Activated naive CD8-positive, alpha-beta T cell treated with anti-CD3 and anti-CD28 coated beads for 36 hours (primary cell): ENCODE measurements at regions not wholly inside any gene's neighbourhood (a gene's known extent, or its start where the extent isn't known, plus 50 kb on each side); places are given as distances from the start of the nearest gene placed in this dataset.
"Not testable (repeated sequence)": the region's sequence is repeated elsewhere in the genome, so short reads cannot be mapped to it uniquely, and the experiment has no call there.

Experiments
- DNase-seq: peaks from one replicate; pipeline ENCODE4 v3.0.0; 2021
- H3K27ac Mint-ChIP-seq: one replicate; pipeline ENCODE4 v1.8.0; 2022; ENCODE audit warnings: mild to moderate bottlenecking, moderate library complexity, mixed read lengths
- H3K27me3 Mint-ChIP-seq: one replicate; pipeline ENCODE4 v1.8.0; 2022; ENCODE audit warnings: mild to moderate bottlenecking, mixed read lengths
- H3K36me3 Mint-ChIP-seq: one replicate; pipeline ENCODE4 v1.8.0; 2021; ENCODE audit warnings: mild to moderate bottlenecking, mixed read lengths
- H3K4me1 Mint-ChIP-seq: one replicate; pipeline ENCODE4 v1.8.0; 2021; ENCODE audit warnings: mixed read lengths
- H3K4me3 Mint-ChIP-seq: one replicate; pipeline ENCODE4 v1.8.0; 2022; ENCODE audit warnings: mild to moderate bottlenecking, moderate library complexity, mixed read lengths
- H3K9me3 Mint-ChIP-seq: one replicate; pipeline ENCODE4 v1.8.0; 2022; ENCODE audit warnings: mixed read lengths

DNA sequence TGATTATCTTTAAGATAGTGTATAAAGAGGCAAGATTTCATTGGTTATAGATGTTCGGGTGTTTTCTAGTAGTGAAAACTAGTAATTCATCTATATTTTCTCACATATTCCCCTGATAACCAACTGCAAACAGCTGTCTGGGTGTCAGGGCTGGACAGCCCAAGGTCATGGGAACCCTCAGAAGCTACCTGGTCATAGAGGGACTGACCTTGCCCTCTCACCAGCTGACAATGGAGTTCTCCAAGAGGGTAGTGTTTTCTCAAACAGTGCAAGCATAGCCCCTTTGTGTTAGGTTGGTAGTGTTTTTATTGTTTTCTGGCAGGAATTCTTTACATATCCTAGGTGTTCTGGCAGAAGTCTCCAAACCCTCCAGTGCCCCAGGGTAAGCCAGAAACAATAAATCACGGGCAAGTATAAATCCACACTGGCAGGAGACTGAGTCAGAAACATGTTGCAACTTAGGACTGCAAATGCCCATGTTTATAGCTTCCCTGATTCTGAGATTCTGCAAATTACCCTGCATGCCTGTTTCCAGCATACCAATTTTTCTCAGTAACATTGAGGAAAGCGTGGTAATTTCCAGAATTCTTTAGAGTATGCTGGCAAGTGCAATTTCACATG, 82.8 kb upstream of the ATP1A1 start:
- Mint-ChIP-seq H3K9me3 (no peaks in the 10 kb centered on the region), H3K27me3 (no peaks in the 10 kb centered on the region), H3K36me3 (no peaks in the 10 kb centered on the region)

DNA sequence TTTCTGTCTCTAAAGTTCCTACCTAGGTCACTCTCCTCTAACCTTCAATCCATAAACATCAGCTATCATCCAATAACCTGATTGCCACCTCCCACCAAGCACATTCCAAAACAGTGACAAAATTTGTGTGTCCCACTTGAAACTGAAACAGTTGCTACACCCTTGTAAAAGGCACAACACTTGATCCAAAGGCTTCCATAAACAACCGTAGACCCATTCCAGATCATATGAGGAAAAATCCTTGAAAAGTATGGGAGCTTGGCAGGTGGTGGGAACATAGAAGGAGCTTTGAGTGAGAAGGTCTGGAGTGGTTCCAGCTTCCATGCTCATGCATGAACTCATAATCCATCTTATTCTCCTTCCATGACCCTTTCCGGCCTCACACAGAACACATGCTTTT, 82.0 kb upstream of the ATP1A1 start:
- Mint-ChIP-seq H3K4me1 (no peaks in the 10 kb centered on the region), H3K36me3 (no peaks in the 10 kb centered on the region), H3K4me3 (no peak overlapping the region), H3K27me3 (no peaks in the 10 kb centered on the region), H3K9me3 (no peaks in the 10 kb centered on the region), H3K27ac (no peak overlapping the region)
- DNase-seq = no peak

More for the DNA sequence above, 82.8 kb upstream of the ATP1A1 start:
- no peak for DNase-seq
- no peak overlapping the region for H3K27ac Mint-ChIP-seq
- H3K4me3 Mint-ChIP-seq = no peak overlapping the region
- H3K4me1 Mint-ChIP-seq = no peaks in the 10 kb centered on the region

DNA sequence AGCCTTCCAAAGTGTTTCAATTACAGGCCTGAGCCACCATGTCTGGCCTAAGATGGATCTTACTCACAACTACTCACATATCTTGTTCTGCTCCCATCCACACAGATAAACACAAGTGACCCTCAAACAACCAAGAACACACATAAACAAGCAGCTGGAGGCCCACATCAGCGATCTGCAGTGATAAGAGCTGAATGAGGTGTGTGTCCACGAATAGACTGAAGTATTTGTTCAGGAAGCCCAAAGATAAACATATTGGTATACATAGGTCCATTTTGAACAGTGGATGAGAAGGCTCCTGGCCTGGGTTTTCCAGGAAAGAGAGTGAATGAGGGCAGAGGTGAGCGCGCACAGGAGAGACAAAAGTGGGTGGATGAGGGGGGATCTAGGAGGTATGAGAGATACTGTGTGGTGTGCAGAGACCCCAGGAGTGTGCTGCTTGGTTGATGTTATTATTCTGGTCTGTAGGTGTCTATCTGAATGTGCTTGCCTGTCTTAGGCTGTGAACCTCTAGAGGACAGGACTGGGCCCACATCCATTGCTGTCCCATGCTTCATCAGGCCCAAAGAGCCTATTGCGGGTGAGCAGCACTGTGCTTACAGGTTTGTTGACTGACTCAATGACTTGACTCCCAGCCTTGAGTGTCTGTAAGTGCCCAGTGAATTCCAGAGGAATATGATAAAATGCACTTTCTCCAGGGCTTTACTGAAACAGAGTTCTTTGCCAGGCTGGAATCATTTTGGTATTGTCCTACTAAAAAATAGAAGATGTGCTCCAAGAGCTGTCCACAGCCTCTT, 79.9 kb upstream of the ATP1A1 start:
- H3K9me3 Mint-ChIP-seq = no peaks in the 10 kb centered on the region
- H3K36me3 Mint-ChIP-seq = no peaks in the 10 kb centered on the region
- no peak for DNase-seq
- no peaks in the 10 kb centered on the region for H3K27me3 Mint-ChIP-seq
- H3K4me1 Mint-ChIP-seq = no peaks in the 10 kb centered on the region
- H3K4me3 Mint-ChIP-seq = no peak overlapping the region
- no peak overlapping the region for H3K27ac Mint-ChIP-seq

DNA sequence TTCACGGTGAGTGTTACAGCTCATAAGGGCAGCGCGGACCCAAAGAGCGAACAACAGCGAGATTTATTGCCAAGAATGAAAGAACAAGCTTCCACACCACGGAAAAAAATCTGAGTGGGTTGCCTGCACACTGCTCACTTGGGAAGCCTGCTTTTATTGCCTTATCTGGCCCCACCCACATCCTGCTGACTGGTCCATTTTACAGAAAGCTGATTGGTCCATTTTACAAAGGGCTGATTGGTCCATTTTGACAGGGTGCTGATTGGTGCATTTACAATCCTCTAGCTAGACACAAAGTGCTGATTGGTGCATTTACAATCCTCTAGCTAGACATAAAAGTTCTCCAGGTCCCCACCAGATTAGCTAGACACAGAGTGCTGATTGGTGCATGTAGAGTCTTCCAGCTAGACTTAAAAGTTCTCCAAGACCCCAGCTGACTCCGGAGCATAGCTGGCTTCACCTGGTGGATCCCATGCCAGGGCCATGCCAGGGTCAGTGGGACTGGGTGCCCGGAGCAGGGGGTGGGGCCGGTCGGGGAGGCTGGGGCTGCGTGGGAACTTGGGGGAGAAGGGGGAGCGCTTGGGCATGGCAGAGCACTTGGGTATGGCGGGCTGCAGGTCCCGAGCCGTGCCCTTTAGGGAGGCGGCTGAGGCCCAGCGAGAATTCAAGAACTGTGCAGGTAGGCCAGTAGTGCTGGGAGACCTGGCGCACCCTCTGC, 75.4 kb upstream of the ATP1A1 start:
- no peak overlapping the region for H3K4me3 Mint-ChIP-seq
- no peaks in the 10 kb centered on the region for H3K9me3 Mint-ChIP-seq
- no peaks in the 10 kb centered on the region for H3K27me3 Mint-ChIP-seq
- no peak for DNase-seq
- peaks cover 3% of the 10 kb centered on the region for H3K4me1 Mint-ChIP-seq
- no peak overlapping the region for H3K27ac Mint-ChIP-seq
- no peaks in the 10 kb centered on the region for H3K36me3 Mint-ChIP-seq

DNA sequence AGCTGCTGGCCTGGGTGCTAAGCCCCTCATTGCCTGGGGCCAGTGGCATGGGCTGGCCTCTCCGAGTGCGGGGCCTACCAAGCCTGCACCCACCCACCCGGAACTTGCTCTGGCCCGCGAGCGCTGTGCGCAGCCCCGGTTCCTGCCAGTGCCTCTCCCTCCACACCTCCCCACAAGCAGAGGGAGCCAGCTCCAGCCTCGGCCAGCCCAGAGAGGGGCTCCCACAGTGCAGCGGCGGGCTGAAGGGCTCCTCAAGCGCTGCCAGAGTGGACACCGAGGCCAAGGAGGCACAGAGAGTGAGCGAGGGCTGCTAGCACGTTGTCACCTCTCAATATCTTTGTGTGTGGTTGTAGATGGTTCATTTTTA, 74.8 kb upstream of the ATP1A1 start:
- H3K36me3 Mint-ChIP-seq, H3K4me3 Mint-ChIP-seq, H3K27ac Mint-ChIP-seq, H3K9me3 Mint-ChIP-seq, H3K4me1 Mint-ChIP-seq, DNase-seq, H3K27me3 Mint-ChIP-seq: not testable (repeated sequence)

DNA sequence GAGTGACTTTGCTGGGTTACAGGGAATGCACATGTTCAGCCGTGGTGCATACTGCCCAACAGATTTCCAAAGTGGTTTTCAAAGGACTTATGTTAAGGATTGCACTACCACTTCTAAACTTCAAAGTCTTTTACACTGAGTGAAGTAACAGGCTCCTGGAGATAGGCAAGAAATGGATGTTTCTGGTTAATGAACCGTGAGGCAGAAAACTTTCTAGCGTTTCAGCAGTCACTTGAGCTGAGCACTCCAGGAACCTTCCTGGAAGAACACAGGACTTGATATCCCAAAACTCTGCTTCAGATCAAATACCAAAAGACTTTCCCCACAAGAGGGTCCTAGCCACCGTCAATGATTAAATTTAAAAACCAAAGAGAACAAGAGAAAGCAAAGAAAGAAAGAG, 74.3 kb upstream of the ATP1A1 start:
- peaks cover 3% of the 10 kb centered on the region for H3K4me1 Mint-ChIP-seq
- H3K9me3 Mint-ChIP-seq = no peaks in the 10 kb centered on the region
- no peaks in the 10 kb centered on the region for H3K27me3 Mint-ChIP-seq
- no peak for DNase-seq
- H3K36me3 Mint-ChIP-seq = no peaks in the 10 kb centered on the region
- H3K27ac Mint-ChIP-seq = no peak overlapping the region
- H3K4me3 Mint-ChIP-seq = no peak overlapping the region

DNA sequence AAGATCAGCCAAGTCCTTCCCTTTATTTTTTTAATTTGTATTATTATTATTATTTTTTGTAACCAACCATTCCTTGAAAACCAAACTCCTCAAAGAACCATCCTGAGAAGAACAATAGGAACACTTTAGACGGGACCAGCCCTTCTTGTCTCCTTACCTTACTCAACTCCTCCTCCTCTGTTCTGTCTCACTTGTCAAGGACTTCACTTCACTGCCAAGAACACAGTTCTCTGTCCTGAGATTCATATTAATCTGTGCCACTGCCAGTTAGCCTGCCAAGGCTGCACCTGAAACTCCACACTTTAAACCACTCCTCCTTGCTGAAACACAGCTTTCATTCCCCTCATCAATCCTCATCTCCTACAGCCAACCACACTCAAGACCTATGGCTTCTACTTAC, 73.8 kb upstream of the ATP1A1 start:
- Mint-ChIP-seq H3K4me1 (peaks cover 3% of the 10 kb centered on the region), H3K36me3 (no peaks in the 10 kb centered on the region), H3K27me3 (no peaks in the 10 kb centered on the region), H3K9me3 (no peaks in the 10 kb centered on the region), H3K27ac (no peak overlapping the region), H3K4me3 (no peak overlapping the region)
- no peak for DNase-seq

DNA sequence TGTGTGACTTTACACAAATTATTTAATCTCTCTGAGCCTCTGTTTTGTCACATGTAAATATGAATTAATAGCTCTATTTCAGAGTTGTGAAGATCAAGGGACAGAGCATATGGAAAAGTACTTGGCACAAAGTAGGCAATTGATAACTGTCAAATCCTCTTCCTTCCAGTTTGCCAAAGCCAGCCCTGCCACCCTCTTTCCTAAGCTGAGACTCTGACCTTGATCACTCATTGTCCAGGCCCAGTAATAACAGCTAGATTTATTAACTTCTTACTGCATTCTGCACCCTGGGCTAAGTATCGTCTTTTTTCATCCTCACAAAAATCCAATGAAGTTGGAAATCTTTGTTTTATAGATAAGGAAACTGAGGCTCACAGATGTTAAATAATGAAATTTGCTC, 70.8 kb upstream of the ATP1A1 start:
- H3K4me3 Mint-ChIP-seq = no peak overlapping the region
- H3K27me3 Mint-ChIP-seq = no peaks in the 10 kb centered on the region
- peaks cover 3% of the 10 kb centered on the region for H3K4me1 Mint-ChIP-seq
- no peak overlapping the region for H3K27ac Mint-ChIP-seq
- DNase-seq = no peak
- H3K36me3 Mint-ChIP-seq = peaks cover 2% of the 10 kb centered on the region
- peaks cover 2% of the 10 kb centered on the region for H3K9me3 Mint-ChIP-seq

DNA sequence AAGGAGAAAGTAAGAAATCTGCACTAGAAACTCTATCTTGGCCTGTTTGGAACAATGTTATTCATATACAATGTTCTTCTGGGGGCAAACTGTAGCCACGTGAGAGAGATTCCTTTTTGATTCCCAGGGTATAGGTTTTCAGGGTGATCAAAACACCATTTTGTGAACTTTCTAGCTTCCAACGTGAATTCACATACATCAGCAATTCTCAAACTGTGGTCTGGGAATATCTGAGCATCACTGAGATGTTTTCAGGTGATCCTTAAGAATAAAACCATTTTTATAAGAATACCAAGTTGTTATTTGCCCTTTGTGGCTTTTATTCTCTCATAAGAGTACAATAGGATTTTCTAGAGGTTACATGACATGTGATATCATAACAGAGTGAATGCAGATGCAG, 66.9 kb upstream of the ATP1A1 start:
- no peak for DNase-seq
- Mint-ChIP-seq H3K4me1 (peaks cover 8% of the 10 kb centered on the region), H3K27ac (no peak overlapping the region), H3K4me3 (no peak overlapping the region), H3K36me3 (peaks cover 2% of the 10 kb centered on the region), H3K27me3 (no peaks in the 10 kb centered on the region), H3K9me3 (peaks cover 2% of the 10 kb centered on the region)

DNA sequence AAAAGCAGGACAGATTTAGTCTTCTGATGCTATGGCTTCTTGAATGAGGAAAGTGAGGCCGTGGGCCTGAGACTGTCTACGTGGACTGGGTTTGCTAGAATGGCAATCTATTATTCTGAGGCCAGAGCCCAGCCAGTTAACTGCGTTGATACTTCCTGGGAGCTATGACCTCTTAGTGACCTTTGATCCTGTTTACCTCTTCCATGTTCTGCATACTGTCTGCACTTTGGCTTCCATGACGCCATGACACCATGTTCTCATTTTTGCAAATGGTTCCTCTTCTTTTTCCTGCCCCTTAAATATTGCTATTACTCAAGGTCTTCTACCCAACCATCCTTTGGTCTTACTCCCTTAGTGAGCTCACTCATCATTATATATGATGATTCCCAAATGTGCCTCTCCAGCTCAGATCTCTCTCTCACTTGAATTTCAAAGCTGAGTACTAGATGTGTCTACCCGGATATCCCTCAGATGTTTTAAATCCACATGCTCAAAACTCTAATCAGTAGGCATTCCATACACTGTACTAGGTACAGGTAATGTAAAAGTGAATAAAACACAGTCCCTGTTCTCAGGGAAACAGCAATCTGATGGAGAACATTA, 66.1 kb upstream of the ATP1A1 start:
- peaks cover 8% of the 10 kb centered on the region for H3K4me1 Mint-ChIP-seq

DNA sequence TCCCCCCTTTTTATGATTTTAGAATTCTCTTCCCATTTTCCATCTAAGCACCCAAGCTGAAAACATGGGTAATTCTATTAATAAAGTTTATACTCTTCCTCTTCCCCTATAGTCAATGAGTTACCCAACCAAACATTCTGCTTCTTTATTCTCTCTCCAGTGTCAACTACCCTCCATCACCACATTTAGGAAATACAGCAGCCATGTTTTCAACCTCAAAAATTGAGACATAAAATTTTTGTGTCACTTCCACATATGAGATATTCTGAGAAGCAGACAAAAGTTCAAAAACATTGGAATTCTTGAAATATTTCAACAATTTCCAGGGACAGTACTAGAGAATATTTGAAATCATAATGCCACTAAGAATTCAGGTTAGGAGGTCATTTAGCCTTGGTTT, 64.8 kb upstream of the ATP1A1 start:
- Mint-ChIP-seq H3K27me3 (no peaks in the 10 kb centered on the region), H3K9me3 (peaks cover 2% of the 10 kb centered on the region), H3K36me3 (peaks cover 2% of the 10 kb centered on the region), H3K4me1 (peaks cover 12% of the 10 kb centered on the region), H3K4me3 (no peak overlapping the region), H3K27ac (no peak overlapping the region)
- no peak for DNase-seq

More for the DNA sequence above, 66.1 kb upstream of the ATP1A1 start:
- no peaks in the 10 kb centered on the region for H3K27me3 Mint-ChIP-seq
- H3K4me3 Mint-ChIP-seq = no peak overlapping the region
- DNase-seq = no peak
- peaks cover 2% of the 10 kb centered on the region for H3K36me3 Mint-ChIP-seq
- peaks cover 2% of the 10 kb centered on the region for H3K9me3 Mint-ChIP-seq
- no peak overlapping the region for H3K27ac Mint-ChIP-seq

DNA sequence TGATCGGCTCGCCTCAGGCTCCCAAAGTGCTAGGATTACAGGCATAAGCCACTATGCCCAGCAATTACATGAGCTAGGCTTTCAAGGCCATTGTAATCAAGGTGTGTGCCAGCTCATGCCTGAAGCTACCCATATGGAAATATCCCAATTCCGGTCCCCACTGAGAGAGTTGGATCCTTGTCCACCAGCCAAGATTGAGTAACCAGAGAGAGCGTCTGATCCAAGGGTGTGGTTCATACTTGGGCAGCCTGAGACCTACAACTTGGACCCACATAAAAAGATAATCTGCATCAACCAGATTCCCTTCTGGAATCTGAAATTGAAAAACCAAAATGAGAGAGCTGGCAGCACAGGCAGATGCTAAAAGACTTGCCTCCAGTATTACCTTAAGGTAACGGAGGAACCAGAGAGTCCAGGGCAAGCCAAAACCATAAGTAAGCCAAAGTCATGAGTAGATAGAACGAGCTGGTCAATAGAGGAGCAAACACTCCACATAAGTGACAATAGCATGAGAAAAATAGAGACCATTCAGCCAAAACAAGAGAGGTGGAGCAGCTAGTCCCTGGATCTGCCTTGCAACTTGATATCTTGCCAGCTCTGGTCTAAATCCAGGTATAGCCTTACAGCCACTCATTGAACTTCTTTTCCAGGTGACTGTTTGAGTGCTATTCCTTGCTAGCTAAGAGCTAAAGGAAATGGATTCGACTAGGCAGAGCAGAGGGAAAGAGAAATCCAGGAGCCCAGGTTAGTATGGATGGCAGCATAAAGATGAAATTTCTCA, 63.8 kb upstream of the ATP1A1 start:
- Mint-ChIP-seq H3K27ac (no peak overlapping the region), H3K27me3 (no peaks in the 10 kb centered on the region), H3K4me3 (no peak overlapping the region), H3K36me3 (peaks cover 2% of the 10 kb centered on the region), H3K4me1 (peaks cover 12% of the 10 kb centered on the region), H3K9me3 (peaks cover 2% of the 10 kb centered on the region)
- DNase-seq = no peak

DNA sequence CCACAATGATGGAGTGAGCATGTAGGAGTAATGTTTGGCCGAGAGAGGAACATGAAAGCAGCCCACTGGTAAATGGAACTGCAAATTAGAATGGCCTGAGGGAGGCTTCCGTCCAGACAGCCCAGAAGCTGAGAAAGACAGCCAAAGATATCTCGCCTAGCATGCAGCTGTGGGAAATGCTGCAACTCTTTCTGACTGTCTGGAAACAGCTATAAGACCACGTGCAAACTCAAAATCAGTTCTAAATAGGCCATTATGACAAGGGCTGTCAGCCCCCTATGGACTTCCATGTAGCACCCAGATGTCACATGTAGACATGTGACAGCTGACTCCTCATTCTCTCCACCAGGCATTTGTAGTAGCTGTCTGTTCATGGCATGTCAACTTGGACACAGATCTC, 62.9 kb upstream of the ATP1A1 start:
- no peak for DNase-seq
- H3K27me3 Mint-ChIP-seq = no peaks in the 10 kb centered on the region
- H3K27ac Mint-ChIP-seq = no peak overlapping the region
- H3K36me3 Mint-ChIP-seq = peaks cover 2% of the 10 kb centered on the region
- H3K4me3 Mint-ChIP-seq = no peak overlapping the region
- H3K4me1 Mint-ChIP-seq = peaks cover 12% of the 10 kb centered on the region
- peaks cover 2% of the 10 kb centered on the region for H3K9me3 Mint-ChIP-seq

DNA sequence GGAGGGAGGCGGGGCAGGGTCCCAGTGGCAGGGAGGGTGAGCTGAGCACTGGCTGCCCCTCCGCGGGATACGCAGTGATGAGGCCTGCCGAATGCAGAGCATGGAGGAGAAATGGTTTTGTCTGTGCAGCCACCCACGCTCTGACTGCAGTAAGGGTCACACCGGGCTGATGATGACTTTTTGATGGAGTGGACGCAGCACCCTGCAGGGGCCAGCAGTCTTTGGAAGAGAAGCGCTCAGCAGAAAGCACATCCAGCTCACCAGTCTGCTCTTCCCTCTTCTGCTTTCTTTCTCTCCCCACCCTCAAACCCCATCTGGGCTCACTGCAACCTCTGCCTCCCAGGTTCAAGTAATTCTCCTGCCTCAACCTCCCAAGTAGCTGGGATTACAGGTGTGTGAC, 61.9 kb upstream of the ATP1A1 start:
- H3K4me3 Mint-ChIP-seq = no peak overlapping the region
- H3K27me3 Mint-ChIP-seq = no peaks in the 10 kb centered on the region
- no peaks in the 10 kb centered on the region for H3K9me3 Mint-ChIP-seq
- H3K36me3 Mint-ChIP-seq = no peaks in the 10 kb centered on the region
- DNase-seq = no peak
- H3K27ac Mint-ChIP-seq = no peak overlapping the region
- peaks cover 12% of the 10 kb centered on the region for H3K4me1 Mint-ChIP-seq
